CD4-positive, alpha-beta T cell (primary cell): ENCODE measurements at regions not wholly inside any gene's neighbourhood (a gene's known extent, or its start where the extent isn't known, plus 50 kb on each side); places are given as distances from the start of the nearest gene placed in this dataset.

ENCODE experiments used
- ATAC-seq: fragments of 200-7000 bp; cut with Tn5 transposase; one replicate; pipeline ENCODE4 v1.10.0; 2022; ENCODE audit warnings: mild to moderate bottlenecking; ENCODE audit not compliant: poor library complexity
- CTCF ChIA-PET: fragments of 350-600 bp; sonication (Branson Sonifier 250); formaldehyde crosslinking; loops from one replicate; lab custom pipeline; 2021; ENCODE audit warnings: antibody characterized with exemption, inconsistent platforms; lab: Charles Lee
- POLR2A ChIA-PET: fragments of 350-600 bp; sonication (Branson Sonifier 250); formaldehyde crosslinking; loops from one replicate; lab custom pipeline; 2021; ENCODE audit warnings: antibody characterized with exemption, inconsistent platforms; lab: Charles Lee
- DNase-seq, 14 experiments: peaks; one replicate each; pipeline ENCODE4 v3.0.0-alpha.2; 2013 to 2020; ENCODE audit warnings: mixed read lengths in 2 of 14
- H3K27ac ChIP-seq, 2 donors: one replicate each; pipeline versions ENCODE4 v1.5.1 to v1.7.0; 2013; ENCODE audit warnings: low read length in 2 of 2, low read depth in 1 of 2, mild to moderate bottlenecking in 1 of 2
- H3K27me3 ChIP-seq, 2 experiments: 1 replicate in 1 of 2; 2 replicates in 1 of 2; pipeline versions ENCODE4 v1.6.1 to v1.7.0; 2013; ENCODE audit warnings: low read length in 2 of 2, control low read depth in 1 of 2, mild to moderate bottlenecking in 1 of 2, moderate library complexity in 1 of 2; ENCODE audit not compliant: insufficient read depth in 2 of 2, control insufficient read depth in 1 of 2
- H3K36me3 ChIP-seq: one replicate; pipeline ENCODE4 v1.6.1; 2013; ENCODE audit warnings: low read length, control low read depth; ENCODE audit not compliant: insufficient read depth
- H3K4me1 ChIP-seq: one replicate; pipeline ENCODE4 v1.6.1; 2013; ENCODE audit warnings: low read length, control low read depth; ENCODE audit not compliant: insufficient read depth
- H3K4me3 ChIP-seq: one replicate; pipeline ENCODE4 v1.5.1; 2013; ENCODE audit warnings: mild to moderate bottlenecking, low read length, moderate library complexity
- H3K9me3 ChIP-seq, 2 experiments: 1 replicate in 1 of 2; 2 replicates in 1 of 2; pipeline versions ENCODE4 v1.6.1 to v1.7.0; 2013; ENCODE audit warnings: low read length in 2 of 2, mild to moderate bottlenecking in 2 of 2, control low read depth in 1 of 2, moderate library complexity in 1 of 2; ENCODE audit not compliant: control insufficient read depth in 1 of 2, insufficient read depth in 1 of 2
- H3K27ac Mint-ChIP-seq: one replicate; pipeline ENCODE4 v1.8.0; 2020; ENCODE audit warnings: mixed read lengths
- H3K27me3 Mint-ChIP-seq: one replicate; pipeline ENCODE4 v1.8.0; 2021; ENCODE audit warnings: mixed read lengths
- H3K36me3 Mint-ChIP-seq: one replicate; pipeline ENCODE4 v1.8.0; 2021; ENCODE audit warnings: low read depth, mixed read lengths
- H3K4me1 Mint-ChIP-seq: one replicate; pipeline ENCODE4 v1.8.0; 2021; ENCODE audit warnings: low read depth, mixed read lengths
- H3K4me3 Mint-ChIP-seq: one replicate; pipeline ENCODE4 v1.8.0; 2020; ENCODE audit warnings: mild to moderate bottlenecking, mixed read lengths
- H3K9me3 Mint-ChIP-seq: one replicate; pipeline ENCODE4 v1.8.0; 2020; ENCODE audit warnings: mixed read lengths
- CTCF ChIP-seq: fragments of 200-600 bp; IDR thresholded peaks from one replicate; pipeline ENCODE4 v1.8.0; 2022; ENCODE audit warnings: antibody characterized with exemption, mild to moderate bottlenecking
- intact Hi-C, 2 experiments: fragments of 100-400 bp; cut with DNase I in 1 of 2; cut with micrococcal nuclease in 1 of 2; formaldehyde crosslinking; loops; one replicate each; pipeline versions ENCODE4 v1.15.1 to v1.9.0; 2023 to 2025; cut with DNase I, micrococcal nuclease

GRCh38 chr3:30258426-30259392 lies 347.7 kb upstream of the TGFBR2 start:
- H3K36me3 ChIP-seq = no peaks in the 10 kb centered on the region
- H3K4me3 Mint-ChIP-seq = no peak overlapping the region
- no peak overlapping the region for H3K27ac ChIP-seq
- H3K4me1 Mint-ChIP-seq = peaks cover 26% of the 10 kb centered on the region
- H3K4me3 ChIP-seq = no peak overlapping the region
- H3K27me3 Mint-ChIP-seq = no peaks in the 10 kb centered on the region
- intact Hi-C loops = no loop called here
- peaks cover 7% of the 10 kb centered on the region for H3K4me1 ChIP-seq
- DNase-seq (no peak), ATAC-seq (no peak)
- H3K9me3 Mint-ChIP-seq = peaks cover 2% of the 10 kb centered on the region
- no peaks in the 10 kb centered on the region for H3K27me3 ChIP-seq
- ChIA-PET CTCF (interaction anchor here (0.9 kb wide), 1 partner anchor 10 kb away, joined by 3 read pairs; no protein-coding TSS in a partner anchor), POLR2A (no interaction called here)
- TF ChIP-seq CTCF = no peak
- H3K36me3 Mint-ChIP-seq = no peaks in the 10 kb centered on the region
- no peak overlapping the region for H3K27ac Mint-ChIP-seq
- no peaks in the 10 kb centered on the region for H3K9me3 ChIP-seq

DNA sequence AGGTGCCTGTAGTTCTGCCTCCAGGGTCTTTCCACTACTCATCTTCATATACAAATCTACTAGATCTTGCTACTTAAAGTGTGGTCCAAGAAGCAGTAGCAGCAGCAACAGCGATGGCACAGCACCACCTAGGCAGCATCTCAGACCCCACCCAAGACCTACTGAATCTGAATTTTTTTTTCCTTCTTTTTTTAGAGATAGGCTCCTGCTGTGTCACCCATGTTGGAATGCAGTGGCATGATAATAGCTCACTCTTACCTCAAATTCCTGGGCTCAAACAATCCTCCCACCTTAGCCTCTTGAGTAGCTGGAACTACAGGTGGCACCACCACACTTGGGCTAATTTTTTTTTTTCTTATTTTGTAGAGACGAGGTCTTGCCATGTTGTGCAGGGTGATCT lies 346.7 kb upstream of the TGFBR2 start:
- intact Hi-C loops = no loop called here
- no peak for TF ChIP-seq CTCF
- Histone ChIP-seq H3K27me3 (no peaks in the 10 kb centered on the region), H3K9me3 (no peaks in the 10 kb centered on the region), H3K4me1 (peaks cover 12% of the 10 kb centered on the region), H3K4me3 (no peak overlapping the region), H3K27ac (no peak overlapping the region), H3K36me3 (no peaks in the 10 kb centered on the region)
- ChIA-PET POLR2A (interaction anchor here (0.7 kb wide), 1 partner anchor 244 kb away, joined by 3 read pairs; no protein-coding TSS in a partner anchor), CTCF (interaction anchor here (0.7 to 0.9 kb wide), 2 partner anchors 11 to 20 kb away, joined by 3 read pairs; no protein-coding TSS in a partner anchor)
- no peaks in the 10 kb centered on the region for H3K9me3 Mint-ChIP-seq
- no peak overlapping the region for H3K27ac Mint-ChIP-seq
- ATAC-seq (no peak), DNase-seq (no peak)
- H3K36me3 Mint-ChIP-seq = no peaks in the 10 kb centered on the region
- H3K4me3 Mint-ChIP-seq = no peak overlapping the region
- peaks cover 31% of the 10 kb centered on the region for H3K4me1 Mint-ChIP-seq
- H3K27me3 Mint-ChIP-seq = no peaks in the 10 kb centered on the region

DNA sequence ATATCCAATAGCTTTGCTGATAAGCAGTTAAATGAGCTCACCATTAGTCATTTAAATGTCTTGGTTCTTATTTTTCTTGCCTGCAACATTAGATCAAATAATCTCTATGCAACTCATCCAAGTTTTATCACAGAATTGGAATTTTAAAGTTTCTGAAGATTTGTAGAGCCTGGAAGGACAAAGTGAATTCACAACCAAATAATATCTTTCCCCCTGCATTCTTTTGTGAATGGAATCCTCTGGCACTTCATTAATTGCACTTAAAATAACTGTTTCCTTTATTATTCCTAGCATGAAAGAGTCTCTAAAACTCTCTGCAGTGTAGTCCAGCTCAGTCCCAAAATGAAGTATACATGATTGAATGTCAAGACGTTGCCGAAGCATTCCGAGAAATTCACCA lies 345.6 kb upstream of the TGFBR2 start:
- Histone ChIP-seq H3K4me1 (peaks cover 12% of the 10 kb centered on the region), H3K9me3 (no peaks in the 10 kb centered on the region), H3K27me3 (no peaks in the 10 kb centered on the region), H3K4me3 (no peak overlapping the region), H3K36me3 (no peaks in the 10 kb centered on the region), H3K27ac (no peak overlapping the region)
- Mint-ChIP-seq H3K27me3 (no peaks in the 10 kb centered on the region), H3K4me3 (no peak overlapping the region), H3K4me1 (peaks cover 31% of the 10 kb centered on the region), H3K27ac (no peak overlapping the region), H3K9me3 (no peaks in the 10 kb centered on the region), H3K36me3 (no peaks in the 10 kb centered on the region)
- TF ChIP-seq CTCF = no peak
- DNase-seq = no peak
- ChIA-PET POLR2A (no interaction called here), CTCF (no interaction called here)
- intact Hi-C loops = no loop called here
- ATAC-seq = no peak
